ENCODE measurements at regions not wholly inside any gene's neighbourhood (a gene's known extent, or its start where the extent isn't known, plus 50 kb on each side); places are given as distances from the start of the nearest gene placed in this dataset.
A peak's percentile ranks its signal among the peaks of the same experiment; 100 is the strongest.

- no peak for DNase-seq (ENCODE audit: low spot score)
These were observed 100.1 kb upstream of the NPHP3 start for GRCh38 chr3:132822266-132822665.

GRCh38 chr3:132821314-132821713, 99.1 kb upstream of the NPHP3 start:
- DNase-seq (ENCODE audit: low spot score) = no peak

DNA sequence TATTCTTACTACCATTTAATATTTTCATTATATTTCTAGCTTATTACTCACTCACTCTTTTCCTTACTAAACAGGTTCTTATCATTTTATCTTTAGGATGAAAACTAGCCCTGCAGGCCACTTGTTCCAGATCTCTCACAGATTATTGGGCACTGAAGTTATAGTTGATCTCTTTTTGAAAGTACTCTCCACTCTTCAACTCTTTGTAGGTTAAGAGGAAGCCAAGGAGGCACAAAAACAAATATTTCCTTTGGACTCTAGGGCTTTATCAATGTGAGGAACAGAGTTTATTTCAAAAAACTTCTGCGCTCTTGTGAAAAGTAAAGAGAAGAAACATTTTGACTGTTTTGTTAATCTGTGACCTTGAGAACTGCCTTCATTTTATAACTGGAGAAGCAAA, 96.0 kb upstream of the NPHP3 start:
- DNase-seq (ENCODE audit: low spot score) = no peak

DNA sequence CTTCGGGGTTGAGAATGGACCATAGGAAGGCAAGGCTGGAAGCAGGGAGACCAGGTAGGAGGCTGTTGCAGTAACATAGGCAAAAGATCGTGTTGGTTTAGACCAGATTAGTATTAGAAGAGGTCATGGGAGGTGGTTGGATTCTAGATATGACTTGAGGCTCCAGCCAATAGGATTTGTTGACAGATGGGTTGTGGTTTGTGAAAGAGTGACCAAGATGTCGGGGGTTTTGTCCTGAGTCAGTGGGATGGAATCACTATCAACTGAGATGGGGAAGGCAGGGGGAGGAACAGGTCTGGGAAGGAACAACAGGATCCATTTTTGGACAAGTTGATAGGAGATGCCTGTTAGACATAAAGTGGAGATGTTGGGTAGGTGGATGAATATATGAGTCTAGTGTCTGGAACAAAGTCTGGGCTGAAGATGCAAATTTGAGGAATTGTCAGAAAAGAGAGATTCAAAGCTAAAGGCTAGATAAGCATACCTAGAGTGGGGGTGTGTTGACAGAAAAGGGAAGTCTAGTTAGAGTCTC, 95.5 kb upstream of the NPHP3 start:
- no peak for DNase-seq (ENCODE audit: low spot score)

DNA sequence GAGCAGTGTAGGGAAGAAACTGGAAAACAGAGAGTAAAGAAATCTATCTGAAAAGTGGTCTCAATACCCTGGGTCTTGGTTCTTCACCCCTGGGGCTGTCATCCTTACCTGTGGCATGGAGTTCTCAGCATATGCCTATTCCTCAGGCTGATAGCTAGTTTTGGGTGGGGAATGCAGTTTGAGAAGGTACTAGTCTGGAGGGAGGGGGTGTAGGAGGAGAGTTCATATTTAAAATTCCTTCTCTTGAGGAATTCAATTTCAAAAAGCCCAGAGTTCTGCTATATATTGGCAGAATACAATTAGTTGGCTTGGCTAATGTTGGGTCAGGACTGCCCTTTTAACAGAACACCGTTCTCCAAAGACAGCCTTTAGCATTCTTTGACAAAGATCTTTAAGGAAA, 82.9 kb upstream of the NPHP3 start:
- DNase-seq (ENCODE audit: low spot score) = no peak

GRCh38 chr3:132804498-132804897, 82.3 kb upstream of the NPHP3 start:
- DNase-seq (ENCODE audit: low spot score) = peak; percentile 64

DNA sequence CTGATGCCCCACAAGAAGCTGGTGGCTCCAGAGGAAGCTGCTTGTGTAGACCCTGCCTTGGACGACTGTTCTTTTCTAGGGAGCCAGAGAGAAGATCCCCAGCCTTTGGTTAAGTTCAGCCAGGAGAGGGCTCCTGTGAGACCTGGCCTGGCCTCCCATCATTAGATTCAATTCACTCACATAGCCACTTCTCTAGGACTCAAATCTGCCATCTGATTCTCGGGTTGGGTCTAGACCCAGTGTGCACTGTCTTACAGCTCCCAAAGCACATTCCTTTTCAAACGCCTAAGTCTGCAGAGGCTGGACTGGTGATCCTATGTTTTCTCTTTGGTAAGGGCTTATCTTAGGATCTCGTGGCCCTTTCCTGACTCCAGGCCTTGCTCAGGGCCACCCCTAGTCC, 81.7 kb upstream of the NPHP3 start:
- DNase-seq (ENCODE audit: low spot score) = no peak

- no peak for DNase-seq (ENCODE audit: low spot score)
These were observed 78.7 kb upstream of the NPHP3 start for GRCh38 chr3:132800958-132801357.

GRCh38 chr3:132790806-132791205, 68.6 kb upstream of the NPHP3 start:
- no peak for DNase-seq (ENCODE audit: low spot score)

- no peak for DNase-seq (ENCODE audit: low spot score)
These were observed 67.8 kb upstream of the NPHP3 start for GRCh38 chr3:132789959-132790358.

DNA sequence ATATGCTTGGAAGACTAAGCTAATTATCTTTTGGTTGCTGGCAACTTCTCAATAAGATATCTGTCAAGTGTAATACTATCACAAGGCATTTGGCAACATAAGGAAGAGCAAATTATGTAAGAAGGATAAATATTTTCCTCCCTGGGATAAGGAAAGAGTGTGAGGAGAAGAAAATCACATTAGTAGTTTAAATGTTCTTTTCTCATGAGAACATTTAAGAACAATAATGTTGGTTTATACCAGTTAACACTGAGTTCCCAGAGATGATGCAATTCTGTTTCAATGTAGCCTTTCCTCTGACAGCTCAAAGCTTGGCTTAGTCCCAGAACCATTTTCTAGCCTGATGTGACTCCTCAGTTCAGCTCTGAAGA, 66.1 kb upstream of the NPHP3 start:
- peak; percentile 65 for DNase-seq (ENCODE audit: low spot score)

DNA sequence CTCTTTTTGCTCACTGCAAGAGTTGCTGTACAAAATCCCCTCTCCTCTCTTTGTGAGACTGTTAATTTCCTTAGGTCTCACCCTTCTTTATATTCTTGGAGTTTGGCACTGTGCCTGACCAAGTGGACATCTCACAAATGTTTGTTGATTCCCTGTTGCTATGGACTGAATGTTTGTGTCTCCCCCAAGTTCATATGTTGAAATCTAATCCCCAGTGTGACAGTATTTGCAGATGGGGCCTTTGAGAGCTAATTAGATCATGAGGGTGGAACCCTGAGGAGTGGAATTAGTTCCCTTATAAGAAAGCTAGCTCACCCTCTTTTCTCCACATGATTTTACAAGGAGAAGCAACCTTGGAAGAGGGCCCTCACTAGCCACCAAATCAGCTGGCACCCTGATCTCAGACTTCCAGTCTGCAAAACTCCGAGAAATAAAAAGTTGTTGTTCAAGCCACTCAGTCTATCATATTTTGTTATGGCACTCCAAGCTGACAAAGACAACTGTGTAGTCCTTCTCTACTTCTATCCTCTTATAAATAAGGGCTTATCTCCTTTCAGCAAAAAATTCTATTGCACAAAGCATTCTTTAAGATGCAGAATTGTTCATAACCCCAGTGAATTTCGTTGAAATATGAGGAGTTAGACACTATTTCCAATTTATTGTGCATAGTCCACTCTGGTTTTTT, 65.5 kb upstream of the NPHP3 start:
- no peak for DNase-seq (ENCODE audit: low spot score)

- DNase-seq (ENCODE audit: low spot score) = no peak
These were observed 64.7 kb upstream of the NPHP3 start for GRCh38 chr3:132786890-132787289.

GRCh38 chr3:132785292-132785691, 63.1 kb upstream of the NPHP3 start:
- no peak for DNase-seq (ENCODE audit: low spot score)

- no peak for DNase-seq (ENCODE audit: low spot score)
These were observed 62.4 kb upstream of the NPHP3 start for GRCh38 chr3:132784502-132785025.

DNA sequence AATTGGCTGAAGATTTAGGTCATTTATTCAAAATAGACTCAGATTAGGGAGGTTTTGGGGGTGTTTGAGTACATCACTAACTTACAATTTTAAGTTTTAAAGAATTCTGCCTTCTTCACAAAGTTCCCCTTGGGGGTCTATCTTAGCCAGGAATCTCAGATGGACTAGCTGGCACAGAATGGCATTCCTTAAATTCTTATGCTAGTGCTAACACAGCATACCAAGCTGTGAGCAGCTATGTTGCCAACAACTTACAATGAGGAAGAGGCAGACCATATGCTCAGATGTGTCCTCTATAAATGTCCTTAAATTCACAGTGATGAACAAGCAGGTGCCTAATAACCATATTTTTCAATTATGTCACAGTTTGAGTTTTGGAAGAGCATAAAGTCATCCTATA, 60.9 kb upstream of the NPHP3 start:
- DNase-seq (ENCODE audit: low spot score) = peak; percentile 49

GRCh38 chr3:132781922-132782321, 59.7 kb upstream of the NPHP3 start:
- no peak for DNase-seq (ENCODE audit: low spot score)

DNA sequence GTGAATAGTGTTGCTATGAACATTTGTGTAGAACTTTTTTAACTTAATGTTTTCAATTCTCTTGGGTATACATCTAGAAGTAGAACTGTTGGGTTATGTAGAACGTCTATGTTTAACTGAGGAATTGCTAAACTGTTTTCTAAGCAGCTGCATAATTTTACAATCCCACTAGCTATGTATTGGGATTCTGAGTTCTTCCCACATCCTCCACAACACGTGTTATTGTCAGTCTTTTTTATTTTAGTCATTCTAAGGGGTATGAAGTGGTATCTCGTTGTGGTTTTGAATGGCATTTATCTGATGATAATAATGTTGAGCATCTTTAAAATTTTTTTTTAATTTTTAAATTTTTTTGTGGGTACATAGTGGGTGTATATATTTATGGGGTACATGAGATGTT, 55.0 kb upstream of the NPHP3 start:
- no peak for DNase-seq (ENCODE audit: low spot score)

GRCh38 chr3:132773071-132773619, 50.9 kb upstream of the NPHP3 start:
- DNase-seq (ENCODE audit: low spot score) = no peak

DNA sequence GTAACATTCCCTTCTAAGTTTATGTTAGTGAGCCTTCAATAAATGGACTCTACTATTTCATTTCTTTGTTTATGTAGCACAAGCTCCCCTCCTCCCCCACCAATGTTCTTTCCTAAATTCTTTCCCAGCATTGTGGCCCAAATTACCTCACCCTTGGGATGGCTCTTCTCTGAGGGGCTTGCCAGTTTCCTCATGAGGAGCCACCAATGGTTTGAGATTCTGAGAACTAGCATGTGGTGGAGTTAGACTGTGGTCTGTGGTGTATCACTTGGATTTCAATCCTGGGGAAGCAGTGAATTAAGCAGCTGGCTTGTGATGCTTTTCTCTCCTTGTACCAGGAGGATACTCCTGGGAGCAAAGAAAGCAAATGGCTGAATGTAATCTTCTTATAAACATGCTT, 50.0 kb upstream of the NPHP3 start:
- DNase-seq (ENCODE audit: low spot score) = no peak
